ENCODE measurements at regions not wholly inside any gene's neighbourhood (a gene's known extent, or its start where the extent isn't known, plus 50 kb on each side); places are given as distances from the start of the nearest gene placed in this dataset.

GRCh38 chr15:29972051-29972450 lies 110.7 kb upstream of the GOLGA8J start:
- TF ChIP-seq TEAD4 (IDR thresholded peaks at IDR 0.05) (no peak), EP300 (IDR thresholded peaks at IDR 0.05; ENCODE audit: borderline replicate concordance) (no peak), YY1 (IDR thresholded peaks at IDR 0.05; ENCODE audit: low read depth) (no peak), TCF12 (IDR thresholded peaks at IDR 0.05; ENCODE audit: low read depth) (no peak), TAF1 (IDR thresholded peaks at IDR 0.05; ENCODE audit: low read depth) (no peak), REST (IDR thresholded peaks at IDR 0.05; ENCODE audit: low read depth) (no peak), ZBTB7A (IDR thresholded peaks at IDR 0.05; ENCODE audit: low read depth) (no peak), RAD21 (IDR thresholded peaks at IDR 0.05; ENCODE audit: low read depth) (no peak), USF1 (IDR thresholded peaks at IDR 0.05) (no peak)

All from Ishikawa (cell line).